LNCAP (cell line): ENCODE measurements at regions not wholly inside any gene's neighbourhood (a gene's known extent, or its start where the extent isn't known, plus 50 kb on each side); places are given as distances from the start of the nearest gene placed in this dataset.

Experiments
- TF ChIP-seq, protein P1 (sequence below): fragments of 450-650 bp; IDR thresholded peaks from 2 replicates; pipeline ENCODE4 v1.5.1; 2017; ENCODE audit warnings: mild to moderate bottlenecking

DNA sequence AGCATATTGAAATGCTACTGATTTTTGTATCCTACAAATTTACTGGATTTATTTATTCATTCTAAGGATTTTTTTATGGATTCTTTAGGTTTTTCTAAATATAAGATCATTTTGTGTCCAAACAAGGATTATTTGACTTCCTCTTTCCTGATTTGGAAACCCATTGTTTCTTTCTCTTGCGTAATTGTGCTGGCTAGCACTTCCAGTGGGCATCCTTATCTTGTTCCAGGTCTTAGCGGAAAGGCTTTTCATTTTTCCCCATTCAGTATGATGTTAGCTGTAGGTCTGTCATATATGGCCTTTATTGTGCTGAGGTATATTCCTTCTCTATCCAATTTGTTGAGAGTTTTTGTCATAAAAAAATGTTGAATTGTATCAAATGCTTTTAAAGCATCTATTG lies 57.2 kb upstream of the RHOJ start:
- TF ChIP-seq, protein P1, sequence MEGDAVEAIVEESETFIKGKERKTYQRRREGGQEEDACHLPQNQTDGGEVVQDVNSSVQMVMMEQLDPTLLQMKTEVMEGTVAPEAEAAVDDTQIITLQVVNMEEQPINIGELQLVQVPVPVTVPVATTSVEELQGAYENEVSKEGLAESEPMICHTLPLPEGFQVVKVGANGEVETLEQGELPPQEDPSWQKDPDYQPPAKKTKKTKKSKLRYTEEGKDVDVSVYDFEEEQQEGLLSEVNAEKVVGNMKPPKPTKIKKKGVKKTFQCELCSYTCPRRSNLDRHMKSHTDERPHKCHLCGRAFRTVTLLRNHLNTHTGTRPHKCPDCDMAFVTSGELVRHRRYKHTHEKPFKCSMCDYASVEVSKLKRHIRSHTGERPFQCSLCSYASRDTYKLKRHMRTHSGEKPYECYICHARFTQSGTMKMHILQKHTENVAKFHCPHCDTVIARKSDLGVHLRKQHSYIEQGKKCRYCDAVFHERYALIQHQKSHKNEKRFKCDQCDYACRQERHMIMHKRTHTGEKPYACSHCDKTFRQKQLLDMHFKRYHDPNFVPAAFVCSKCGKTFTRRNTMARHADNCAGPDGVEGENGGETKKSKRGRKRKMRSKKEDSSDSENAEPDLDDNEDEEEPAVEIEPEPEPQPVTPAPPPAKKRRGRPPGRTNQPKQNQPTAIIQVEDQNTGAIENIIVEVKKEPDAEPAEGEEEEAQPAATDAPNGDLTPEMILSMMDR, result no peak

DNA sequence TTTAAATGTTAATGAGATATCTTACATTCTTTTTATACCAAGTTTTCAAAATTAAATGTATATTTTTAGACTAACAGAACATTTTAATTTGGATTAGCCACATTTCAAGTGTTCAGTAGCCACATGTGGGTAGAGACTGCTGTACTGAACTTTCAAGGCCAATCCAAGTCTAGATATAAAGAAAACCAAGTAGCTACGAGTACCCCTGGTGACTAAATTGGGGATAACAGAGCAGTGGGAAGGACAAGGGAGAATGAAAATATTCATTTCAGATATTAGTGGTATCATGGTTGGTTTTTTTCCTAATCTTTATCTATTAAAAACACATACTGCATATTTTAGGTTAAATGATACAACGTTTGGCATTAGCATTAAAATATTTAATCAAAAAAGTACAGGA lies 69.4 kb upstream of the RHOJ start:
- TF ChIP-seq, protein P1, result peak; percentile 30

DNA sequence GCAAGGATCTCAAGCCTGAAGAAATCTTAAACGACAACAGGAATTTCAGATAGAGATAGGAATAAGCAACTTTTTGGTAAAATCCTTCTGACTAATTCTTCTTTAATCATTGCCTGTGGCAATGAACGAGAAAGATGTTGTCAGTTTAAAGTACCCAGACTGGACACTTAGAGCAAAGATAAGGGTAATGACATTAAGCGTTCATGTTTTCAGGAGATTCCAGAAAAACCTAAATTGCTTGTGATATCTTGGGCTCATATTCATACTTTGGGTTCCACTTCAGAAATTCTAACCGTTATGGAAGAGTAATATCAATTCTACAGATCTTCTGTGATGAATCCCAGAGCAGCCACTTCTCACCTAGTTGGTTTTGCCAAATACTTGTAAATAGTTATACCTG lies 73.7 kb upstream of the RHOJ start:
- TF ChIP-seq, protein P1, result no peak

DNA sequence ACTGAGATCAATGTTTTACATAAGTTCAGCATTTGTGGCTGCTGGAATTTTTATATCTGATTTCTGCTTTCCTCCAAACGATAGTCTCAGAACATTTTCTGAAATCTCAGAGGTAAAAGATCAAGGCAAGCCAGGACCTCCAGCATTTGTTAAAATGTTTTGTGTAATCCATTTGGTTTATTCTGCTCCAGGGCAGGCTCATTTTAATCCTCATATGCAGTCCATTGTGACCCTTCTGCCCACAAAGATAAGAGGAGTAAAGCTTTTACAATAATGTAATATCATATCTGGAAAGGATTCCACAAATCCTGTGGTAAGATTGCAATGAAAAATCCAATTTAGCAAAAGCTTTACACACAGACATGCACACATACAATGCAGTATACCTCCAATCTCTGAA lies 55.3 kb upstream of the KCNH5 start:
- TF ChIP-seq, protein P1, result no peak

DNA sequence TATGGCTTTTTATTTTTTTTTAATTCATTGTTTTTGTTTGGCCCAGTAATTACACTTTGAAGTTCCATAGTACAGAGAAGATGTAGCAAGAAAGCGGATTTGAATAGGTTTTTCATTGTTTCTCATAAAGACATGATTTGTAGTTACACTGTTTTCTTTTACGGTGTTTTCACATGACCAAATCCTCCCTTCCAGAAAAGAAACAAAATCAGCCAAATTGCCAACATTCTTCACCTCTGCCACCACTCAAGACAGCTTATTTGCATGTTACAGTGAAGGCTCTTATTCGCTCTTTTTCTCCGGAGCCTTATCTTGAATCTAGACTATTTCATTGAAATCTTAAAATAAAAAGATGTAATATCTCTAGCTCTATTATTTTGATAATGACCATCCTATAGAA lies 50.9 kb upstream of the KCNH5 start:
- TF ChIP-seq, protein P1, result no peak
